ENCODE measurements at regions not wholly inside any gene's neighbourhood (a gene's known extent, or its start where the extent isn't known, plus 50 kb on each side); places are given as distances from the start of the nearest gene placed in this dataset.
"Not testable (repeated sequence)": the region's sequence is repeated elsewhere in the genome, so short reads cannot be mapped to it uniquely, and the experiment has no call there.

GRCh38 chr11:127933961-127934360 is 653.4 kb downstream of the ETS1 start:
- TF ChIP-seq, protein P1, sequence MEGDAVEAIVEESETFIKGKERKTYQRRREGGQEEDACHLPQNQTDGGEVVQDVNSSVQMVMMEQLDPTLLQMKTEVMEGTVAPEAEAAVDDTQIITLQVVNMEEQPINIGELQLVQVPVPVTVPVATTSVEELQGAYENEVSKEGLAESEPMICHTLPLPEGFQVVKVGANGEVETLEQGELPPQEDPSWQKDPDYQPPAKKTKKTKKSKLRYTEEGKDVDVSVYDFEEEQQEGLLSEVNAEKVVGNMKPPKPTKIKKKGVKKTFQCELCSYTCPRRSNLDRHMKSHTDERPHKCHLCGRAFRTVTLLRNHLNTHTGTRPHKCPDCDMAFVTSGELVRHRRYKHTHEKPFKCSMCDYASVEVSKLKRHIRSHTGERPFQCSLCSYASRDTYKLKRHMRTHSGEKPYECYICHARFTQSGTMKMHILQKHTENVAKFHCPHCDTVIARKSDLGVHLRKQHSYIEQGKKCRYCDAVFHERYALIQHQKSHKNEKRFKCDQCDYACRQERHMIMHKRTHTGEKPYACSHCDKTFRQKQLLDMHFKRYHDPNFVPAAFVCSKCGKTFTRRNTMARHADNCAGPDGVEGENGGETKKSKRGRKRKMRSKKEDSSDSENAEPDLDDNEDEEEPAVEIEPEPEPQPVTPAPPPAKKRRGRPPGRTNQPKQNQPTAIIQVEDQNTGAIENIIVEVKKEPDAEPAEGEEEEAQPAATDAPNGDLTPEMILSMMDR (IDR thresholded peaks at IDR 0.05), result not testable (repeated sequence)
- TF ChIP-seq POLR2A, EP300 (IDR thresholded peaks at IDR 0.05): not testable (repeated sequence)

Measured in suprapubic skin (tissue), 3 donors.